NCI-H187 treated with DMSO at 0.1 percent for 48 hours (cell line): ENCODE measurements at regions not wholly inside any gene's neighbourhood (a gene's known extent, or its start where the extent isn't known, plus 50 kb on each side); places are given as distances from the start of the nearest gene placed in this dataset.
"Not testable (repeated sequence)": the region's sequence is repeated elsewhere in the genome, so short reads cannot be mapped to it uniquely, and the experiment has no call there.

Source experiments
- DNase-seq: peaks from one replicate; lab custom pipeline; 2025; lab: John Stamatoyannopoulos, UW

GRCh38 chr12:13348464-13348863, 151.9 kb downstream of the EMP1 start:
- no peak for DNase-seq

- DNase-seq = no peak
Measured at GRCh38 chr12:13347241-13348043, 150.9 kb downstream of the EMP1 start.

DNA sequence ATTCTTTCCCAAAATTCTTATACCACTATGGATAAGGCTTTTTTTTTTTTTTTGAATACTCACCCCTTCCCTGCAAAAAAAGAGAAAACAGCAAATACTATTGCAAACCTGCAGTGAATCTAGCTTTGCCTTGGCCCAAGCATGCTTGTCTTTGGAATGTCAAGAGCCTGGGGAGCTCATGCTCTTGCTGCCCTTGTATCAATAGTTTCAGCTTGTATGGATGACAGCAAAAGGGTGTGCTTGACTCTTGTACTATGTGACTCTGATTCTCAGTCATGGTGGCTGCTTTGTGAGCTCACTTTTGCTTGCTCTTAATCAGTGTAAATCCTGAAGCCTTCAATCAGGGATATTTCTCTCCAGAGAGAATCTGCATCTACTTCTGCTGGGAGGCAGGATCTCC, 149.2 kb downstream of the EMP1 start:
- no peak for DNase-seq

- DNase-seq = no peak
Measured at GRCh38 chr12:13343375-13343774, 146.8 kb downstream of the EMP1 start.

GRCh38 chr12:13342971-13343370, 146.4 kb downstream of the EMP1 start:
- no peak for DNase-seq

DNA sequence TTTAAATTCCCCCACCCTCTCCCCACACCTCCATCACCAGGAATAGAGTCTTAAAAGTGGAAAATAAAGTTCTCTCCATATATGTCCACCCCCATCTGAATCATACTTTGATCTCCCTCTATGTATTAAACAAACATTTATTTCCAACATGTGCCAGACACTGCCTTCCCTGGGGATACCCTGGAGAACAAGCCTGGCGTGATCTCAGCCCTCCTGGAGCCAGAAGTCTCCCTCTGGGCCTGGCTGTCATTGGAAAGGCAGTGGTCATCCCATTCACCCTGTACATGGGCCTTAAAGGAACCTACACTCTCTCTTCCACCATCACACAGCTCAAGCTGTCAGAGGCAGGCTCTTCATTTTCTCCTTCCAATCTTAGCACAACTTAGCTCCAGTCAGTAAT, 143.6 kb downstream of the EMP1 start:
- DNase-seq = no peak

DNA sequence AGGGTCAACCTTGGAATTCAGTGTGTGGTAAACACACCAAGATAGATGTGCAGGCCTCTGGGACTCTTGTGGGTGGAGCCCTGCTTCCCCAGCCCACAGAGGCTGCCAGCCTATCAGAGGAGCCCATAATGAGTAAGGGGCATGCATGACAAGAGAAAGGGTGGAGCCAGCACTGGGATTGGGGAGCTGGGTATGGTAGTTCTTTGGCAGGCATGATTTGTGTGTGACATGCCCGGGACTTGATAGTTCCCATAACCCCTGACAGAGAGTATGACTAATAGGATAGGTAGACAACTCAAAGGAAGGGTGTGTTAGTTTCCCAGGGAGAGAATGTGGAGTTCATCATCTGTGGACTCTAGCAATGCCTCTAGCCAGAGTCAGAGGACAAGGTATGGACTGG, 143.0 kb downstream of the EMP1 start:
- DNase-seq = no peak

DNA sequence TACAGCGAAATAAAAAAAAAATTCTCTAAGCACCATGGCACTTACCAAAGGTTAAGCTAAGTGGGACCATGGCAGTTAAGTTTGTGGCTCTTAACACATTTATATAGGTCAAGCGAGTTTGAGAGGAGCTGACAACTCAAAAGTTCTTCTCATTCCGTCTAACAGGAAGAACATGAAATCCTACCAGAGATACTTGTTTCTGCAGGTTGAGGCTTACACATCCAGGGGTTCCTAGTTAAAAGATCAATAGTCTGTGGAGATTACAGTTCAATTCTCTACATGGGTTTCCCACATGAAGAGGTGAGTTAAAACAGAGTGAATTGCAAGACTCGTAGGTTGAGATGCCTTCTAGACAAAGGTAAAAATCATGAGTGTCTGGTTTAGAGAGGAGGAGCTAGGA, 142.6 kb downstream of the EMP1 start:
- no peak for DNase-seq

GRCh38 chr12:13337791-13338190, 141.3 kb downstream of the EMP1 start:
- DNase-seq = no peak

DNA sequence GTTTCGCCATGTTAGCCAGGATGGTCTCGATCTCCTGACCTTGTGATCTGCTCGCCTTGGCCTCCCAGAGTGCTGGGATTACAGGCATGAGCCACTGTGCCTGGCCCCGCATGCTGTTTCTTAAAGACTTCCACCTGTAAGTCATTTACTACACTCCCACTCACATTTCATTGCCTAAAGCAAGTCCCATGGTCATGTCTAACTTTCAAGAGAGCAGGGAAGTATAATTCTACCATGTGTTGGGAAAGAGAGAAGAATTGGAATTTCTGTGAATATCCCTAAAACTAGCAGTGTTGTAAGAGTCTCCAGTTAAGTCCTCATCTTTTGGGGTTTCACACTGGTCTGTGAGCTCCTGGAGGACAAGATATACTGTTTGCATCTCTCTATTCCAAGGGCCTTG, 139.7 kb downstream of the EMP1 start:
- no peak for DNase-seq

- DNase-seq = no peak
Measured at GRCh38 chr12:13328535-13328934, 132.0 kb downstream of the EMP1 start.

GRCh38 chr12:13326076-13326475, 129.6 kb downstream of the EMP1 start:
- no peak for DNase-seq

- DNase-seq = not testable (repeated sequence)
Measured at GRCh38 chr12:13325037-13325436, 128.5 kb downstream of the EMP1 start.

DNA sequence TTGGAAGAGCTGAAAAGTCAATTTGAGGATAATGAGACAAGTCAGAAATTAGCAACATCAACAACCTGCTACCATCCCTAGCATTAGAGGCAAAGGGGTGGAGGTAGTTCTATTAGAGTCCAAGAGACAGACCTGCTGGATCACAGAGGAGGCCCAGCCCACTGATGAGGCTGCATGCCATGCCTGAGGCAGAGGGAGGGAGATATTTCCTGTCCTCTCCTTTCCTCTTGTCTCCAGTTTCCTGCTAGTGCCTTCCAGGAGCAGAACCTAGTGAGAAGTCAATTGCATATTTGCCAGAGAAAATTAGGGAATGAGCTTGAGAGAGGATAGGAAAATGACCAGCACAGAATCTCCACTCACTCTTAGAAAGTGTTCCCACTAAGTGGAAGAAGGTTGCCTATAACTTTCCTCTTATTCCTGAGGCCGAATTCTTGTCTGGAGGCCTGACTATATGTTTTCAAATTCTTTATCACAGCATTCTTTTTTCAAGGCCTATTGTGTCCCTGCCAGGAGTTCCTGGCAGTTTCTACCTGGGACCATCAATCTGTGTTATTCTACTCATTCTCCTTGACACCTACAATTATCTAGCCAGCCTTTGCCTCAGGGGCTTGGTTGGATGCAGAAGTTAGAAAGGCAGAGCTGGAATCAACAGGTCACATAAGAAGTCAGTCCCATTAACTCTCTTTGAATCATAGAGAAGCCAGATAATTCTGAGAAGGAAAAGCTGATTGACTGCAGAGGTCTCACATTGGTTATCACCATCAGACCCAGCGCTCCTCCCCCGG, 121.9 kb downstream of the EMP1 start:
- DNase-seq = no peak

DNA sequence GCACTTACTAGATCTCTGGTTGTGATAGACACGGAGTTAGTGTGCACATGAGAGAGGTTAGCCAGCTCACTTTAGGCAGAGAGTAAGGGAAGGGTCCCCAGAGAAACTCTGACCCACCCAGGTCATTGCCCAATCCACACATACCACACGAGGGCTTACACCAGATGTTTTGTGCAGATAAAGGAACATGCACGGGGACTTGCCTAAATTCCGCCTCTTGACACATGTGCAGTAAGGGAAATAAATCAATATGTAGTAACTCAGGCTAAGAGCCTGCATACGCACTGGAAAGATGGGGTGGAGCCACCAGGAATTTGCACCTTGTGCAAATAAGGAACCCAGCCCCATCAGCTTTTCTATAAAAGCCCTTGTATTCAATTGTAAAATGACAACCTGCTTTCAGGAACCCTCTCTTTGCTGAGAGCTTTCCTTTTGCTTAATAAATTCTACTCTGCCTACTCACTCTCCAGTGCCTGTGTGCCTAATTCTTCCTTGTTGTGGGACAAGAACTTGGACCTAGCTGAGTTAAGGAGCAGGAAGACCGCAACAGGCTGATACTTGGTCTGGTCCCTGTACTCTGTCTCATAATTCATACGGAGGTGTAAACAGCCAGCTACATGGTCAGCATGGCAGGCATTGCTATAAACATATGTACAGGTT, 120.2 kb downstream of the EMP1 start:
- DNase-seq = no peak

DNA sequence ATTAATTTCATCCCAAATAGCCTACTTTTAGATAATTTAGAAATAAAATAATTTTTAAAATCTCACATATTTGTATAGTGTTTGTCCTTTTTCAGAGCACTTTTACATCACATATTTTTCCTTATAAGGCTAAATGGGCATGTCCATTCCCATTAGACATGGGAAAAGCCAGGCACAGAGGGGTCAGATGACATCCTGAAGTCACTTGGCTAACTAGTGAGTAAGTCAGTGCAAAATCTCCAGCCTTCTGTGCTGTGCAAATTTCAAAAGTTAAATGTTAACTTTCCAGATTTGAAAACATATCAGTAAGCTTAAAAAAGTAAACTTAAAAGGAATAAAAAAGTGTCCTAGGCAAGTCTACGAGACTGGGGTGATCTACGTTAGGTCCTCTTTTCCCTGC, 117.4 kb downstream of the EMP1 start:
- no peak for DNase-seq

- no peak for DNase-seq
Measured at GRCh38 chr12:13311551-13311950, 115.0 kb downstream of the EMP1 start.

DNA sequence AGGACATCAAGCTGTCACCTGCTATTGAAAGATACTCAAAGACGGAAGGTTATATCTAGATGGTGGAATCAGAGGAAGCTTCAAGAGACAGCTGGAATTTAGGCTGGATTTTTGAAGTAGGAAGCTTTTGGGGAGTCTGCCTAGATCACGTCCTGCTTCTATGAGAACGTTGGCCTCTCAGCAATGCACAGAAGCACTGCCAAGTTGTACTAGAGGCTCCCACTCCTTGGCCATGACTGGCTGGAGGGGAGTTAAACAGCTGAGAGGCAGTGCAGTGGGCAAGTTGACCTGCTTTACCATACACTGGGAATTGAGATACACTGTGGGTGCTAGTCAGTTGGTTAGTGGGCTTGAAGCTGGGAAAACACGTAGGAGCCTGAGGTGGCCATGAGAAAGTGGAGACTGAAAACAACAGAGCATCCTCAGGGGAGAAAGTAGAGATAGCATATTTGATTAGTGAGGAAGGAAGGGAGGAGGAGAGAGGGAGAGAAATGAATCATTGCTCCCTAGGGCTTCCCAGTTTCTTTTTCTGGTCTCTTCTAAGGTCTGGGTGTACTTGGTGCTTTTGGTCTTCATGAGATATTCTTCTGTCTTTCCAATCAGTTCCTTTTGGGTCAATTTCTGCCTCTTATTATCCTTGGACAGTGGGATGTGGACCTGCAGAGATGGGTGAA, 110.8 kb downstream of the EMP1 start:
- no peak for DNase-seq

DNA sequence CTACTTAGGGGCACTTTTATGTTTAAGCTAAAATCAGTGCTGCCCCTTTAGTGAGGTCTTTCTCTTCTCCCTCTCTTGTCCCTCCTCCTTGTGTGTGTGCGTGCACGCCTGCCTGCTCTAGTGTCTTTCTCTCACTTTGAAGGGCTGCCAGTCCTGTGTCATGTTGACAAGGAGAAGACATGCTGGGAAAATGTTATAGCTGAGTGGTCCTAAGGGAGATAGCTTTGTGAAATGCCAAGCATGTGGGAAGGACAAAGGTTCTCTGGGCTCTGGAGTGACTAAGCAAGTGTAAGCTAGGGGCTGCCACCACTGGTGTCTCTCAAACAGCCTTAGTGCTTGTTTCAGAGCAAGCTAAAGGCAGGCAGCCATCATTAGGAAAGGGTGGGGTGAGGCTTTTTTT, 108.4 kb downstream of the EMP1 start:
- DNase-seq = no peak

DNA sequence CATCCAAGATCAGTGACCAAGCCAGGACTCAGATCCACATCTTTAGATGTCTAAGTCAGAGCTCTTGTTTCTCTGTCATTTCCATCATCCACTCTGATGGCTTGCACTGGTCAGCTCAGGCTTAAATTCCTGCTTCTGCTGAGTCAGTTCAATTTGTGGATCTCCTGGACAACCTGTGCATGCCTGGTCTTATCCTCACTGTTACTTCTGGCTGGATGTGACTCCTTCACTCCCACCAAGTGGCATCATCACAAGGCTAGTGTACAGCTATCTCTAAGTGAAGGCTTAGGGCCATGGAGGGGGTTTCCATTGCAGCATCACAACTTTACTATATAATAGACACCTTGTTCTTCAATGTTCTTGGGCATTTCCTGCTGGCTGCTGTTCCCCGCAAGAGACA, 102.9 kb downstream of the EMP1 start:
- DNase-seq = no peak

DNA sequence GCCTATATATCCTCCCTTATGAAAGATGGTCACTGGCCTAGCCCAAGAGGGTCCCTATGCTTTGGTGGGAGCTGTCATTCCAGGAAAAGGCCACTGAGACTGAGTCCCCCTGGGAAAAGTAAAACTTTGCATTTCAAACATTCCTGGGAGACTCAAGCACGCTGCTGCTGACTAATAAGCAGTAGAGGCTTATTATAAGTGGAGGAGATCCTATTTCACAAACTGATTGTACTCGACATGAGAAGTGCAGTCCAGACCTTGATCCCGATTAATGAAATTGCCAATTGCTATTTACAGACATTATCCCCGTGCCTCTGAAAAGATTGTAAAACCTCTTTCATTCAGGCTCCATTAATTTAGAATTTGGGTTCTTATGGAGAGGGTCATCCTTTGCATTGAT, 96.6 kb downstream of the EMP1 start:
- DNase-seq = no peak

GRCh38 chr12:13289653-13290289, 93.2 kb downstream of the EMP1 start:
- DNase-seq = no peak
